NCI-H510A (cell line): ENCODE measurements at regions not wholly inside any gene's neighbourhood (a gene's known extent, or its start where the extent isn't known, plus 50 kb on each side); places are given as distances from the start of the nearest gene placed in this dataset.

ENCODE experiments used
- DNase-seq: peaks from one replicate; lab custom pipeline; 2025; lab: John Stamatoyannopoulos, UW

GRCh38 chr5:58108511-58108910, 351.4 kb downstream of the PLK2 start:
- no peak for DNase-seq

GRCh38 chr5:58107704-58108103, 352.2 kb downstream of the PLK2 start:
- DNase-seq, result no peak

- no peak for DNase-seq
Measured at GRCh38 chr5:58106754-58107410, 353.0 kb downstream of the PLK2 start.

GRCh38 chr5:58105836-58106235, 354.1 kb downstream of the PLK2 start:
- DNase-seq, result no peak

GRCh38 chr5:58099257-58099656, 360.6 kb downstream of the PLK2 start:
- DNase-seq, result no peak

GRCh38 chr5:58094031-58094430, 365.9 kb downstream of the PLK2 start:
- no peak for DNase-seq

- DNase-seq, result no peak
Measured at GRCh38 chr5:58090704-58091103, 369.2 kb downstream of the PLK2 start.

GRCh38 chr5:58088941-58089340, 370.9 kb downstream of the PLK2 start:
- DNase-seq, result no peak

GRCh38 chr5:58087905-58088304, 372.0 kb downstream of the PLK2 start:
- DNase-seq, result no peak

- no peak for DNase-seq
Measured at GRCh38 chr5:58087123-58087522, 372.8 kb downstream of the PLK2 start.

GRCh38 chr5:58085800-58086199, 374.1 kb downstream of the PLK2 start:
- no peak for DNase-seq

- no peak for DNase-seq
Measured at GRCh38 chr5:58081435-58081834, 378.5 kb downstream of the PLK2 start.

GRCh38 chr5:58080573-58080972, 379.3 kb downstream of the PLK2 start:
- DNase-seq, result no peak

GRCh38 chr5:58077966-58078365, 381.9 kb downstream of the PLK2 start:
- no peak for DNase-seq

- no peak for DNase-seq
Measured at GRCh38 chr5:58077416-58077815, 382.5 kb downstream of the PLK2 start.

- DNase-seq, result no peak
Measured at GRCh38 chr5:58076483-58077257, 383.2 kb downstream of the PLK2 start.

GRCh38 chr5:58075907-58076306, 384.0 kb downstream of the PLK2 start:
- no peak for DNase-seq

GRCh38 chr5:58074717-58075116, 385.2 kb downstream of the PLK2 start:
- no peak for DNase-seq

GRCh38 chr5:58074222-58074621, 385.7 kb downstream of the PLK2 start:
- no peak for DNase-seq

- DNase-seq, result no peak
Measured at GRCh38 chr5:58073243-58073642, 386.6 kb downstream of the PLK2 start.

- DNase-seq, result no peak
Measured at GRCh38 chr5:58072300-58072965, 387.5 kb downstream of the PLK2 start.

- DNase-seq, result no peak
Measured at GRCh38 chr5:58071566-58071965, 388.3 kb downstream of the PLK2 start.

GRCh38 chr5:58069846-58070245, 390.0 kb downstream of the PLK2 start:
- DNase-seq, result no peak
